Right forelimb (tissue), 1 donor: ENCODE measurements at regions not wholly inside any gene's neighbourhood (a gene's known extent, or its start where the extent isn't known, plus 50 kb on each side); places are given as distances from the start of the nearest gene placed in this dataset.

ENCODE experiments used
- DNase-seq: peaks from one replicate; pipeline ENCODE4 v3.0.0-alpha.2; 2018

DNA sequence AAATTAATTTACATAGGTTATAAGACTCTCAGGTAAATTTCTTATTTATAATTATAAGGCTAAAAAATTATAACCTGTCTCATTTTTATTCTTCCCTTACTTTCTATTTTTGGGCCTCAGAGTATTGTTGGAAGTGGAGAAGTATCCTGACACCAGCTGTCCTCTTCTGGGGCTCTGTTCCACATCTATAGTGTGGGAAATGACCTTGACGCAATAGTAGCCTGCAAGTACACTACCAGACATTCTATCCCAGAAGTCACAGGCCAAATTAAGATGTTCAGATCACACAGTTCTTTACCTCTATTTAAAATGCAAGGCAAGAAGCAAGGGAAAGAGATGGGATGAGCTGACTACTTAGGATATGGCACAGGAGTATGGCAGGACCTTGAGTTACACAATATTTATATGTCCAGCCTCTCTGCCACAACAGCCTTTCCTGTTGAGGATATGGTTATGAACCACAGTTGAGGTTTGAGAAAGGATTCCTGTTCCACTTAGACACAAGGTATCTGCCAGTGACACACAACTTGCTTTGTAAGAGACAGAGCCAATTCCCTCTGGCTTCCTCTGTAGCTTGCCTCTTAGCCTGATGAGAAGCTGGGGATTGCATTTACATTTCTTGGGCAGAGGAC is 158.0 kb upstream of the IL12A start:
- no peak for DNase-seq

DNA sequence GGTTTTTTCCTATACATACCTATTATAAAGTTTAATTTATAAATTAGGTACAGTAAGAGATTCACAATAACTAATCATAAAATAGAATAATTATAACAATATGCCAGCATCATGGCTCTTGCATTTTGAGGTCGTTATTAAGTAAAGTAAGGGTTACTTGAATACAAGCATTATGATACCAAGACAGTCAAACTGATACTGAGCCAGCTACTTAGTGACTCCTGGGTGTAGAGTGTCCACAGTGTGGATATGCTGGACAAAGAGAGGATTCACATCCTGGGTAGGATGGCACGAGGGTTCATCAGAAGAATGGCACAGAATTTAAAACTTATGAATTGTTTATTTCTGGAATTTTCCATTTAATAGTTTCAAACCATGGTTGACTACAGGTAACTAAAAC is 157.2 kb upstream of the IL12A start:
- DNase-seq = no peak

- no peak for DNase-seq
Observed at GRCh38 chr3:159832024-159832423, 156.6 kb upstream of the IL12A start.

DNA sequence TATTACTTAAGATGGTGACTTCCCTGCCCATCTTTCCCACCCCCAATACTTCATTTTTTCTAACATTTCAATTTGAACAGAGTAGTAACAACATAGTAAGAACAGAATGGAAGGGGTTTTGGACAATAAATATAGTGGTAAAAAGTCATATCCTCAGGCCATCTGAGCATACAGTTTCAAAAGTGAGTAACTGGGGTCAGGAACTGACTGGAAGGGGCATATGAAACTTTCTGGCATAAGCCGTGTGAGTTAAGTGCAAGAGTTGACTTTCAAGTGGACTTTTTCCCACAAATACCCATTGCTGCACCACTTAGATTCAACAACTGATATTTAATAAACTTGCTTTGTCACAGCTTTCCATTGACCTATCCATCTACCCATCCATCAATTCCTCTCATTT is 153.5 kb upstream of the IL12A start:
- no peak for DNase-seq

- DNase-seq = no peak
Observed at GRCh38 chr3:159837725-159838124, 150.9 kb upstream of the IL12A start.

DNA sequence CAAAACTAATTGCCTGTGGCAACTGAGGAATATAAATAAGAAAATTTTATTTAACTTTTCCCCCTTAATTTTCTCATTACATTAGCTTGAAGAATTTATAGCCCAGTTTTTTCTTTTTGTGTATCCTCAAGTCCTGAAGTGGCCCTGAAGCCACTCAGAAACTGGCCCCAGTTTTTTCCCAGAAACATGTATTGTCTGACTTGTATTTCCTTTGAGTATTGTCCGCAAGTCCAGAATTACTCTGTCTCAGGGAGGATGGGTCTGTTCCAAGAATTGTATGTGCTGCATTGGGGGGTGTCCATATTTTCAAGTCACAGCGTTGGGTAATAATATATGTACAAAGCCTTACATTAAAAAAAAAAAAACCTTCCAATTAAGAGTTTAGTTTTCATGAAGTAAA is 149.7 kb upstream of the IL12A start:
- no peak for DNase-seq

GRCh38 chr3:159839561-159840379 is 148.9 kb upstream of the IL12A start, which contains the start of gene SCHIP1:
Gene SCHIP1 (plus strand): TSS chr3:159839861.
- peak; percentile 68 for DNase-seq

- DNase-seq = no peak
Observed at GRCh38 chr3:159840703-159841299, 147.8 kb upstream of the IL12A start.

GRCh38 chr3:159841766-159842165 is 146.9 kb upstream of the IL12A start:
- no peak for DNase-seq

GRCh38 chr3:159843840-159844730 is 144.6 kb upstream of the IL12A start:
- no peak for DNase-seq

DNA sequence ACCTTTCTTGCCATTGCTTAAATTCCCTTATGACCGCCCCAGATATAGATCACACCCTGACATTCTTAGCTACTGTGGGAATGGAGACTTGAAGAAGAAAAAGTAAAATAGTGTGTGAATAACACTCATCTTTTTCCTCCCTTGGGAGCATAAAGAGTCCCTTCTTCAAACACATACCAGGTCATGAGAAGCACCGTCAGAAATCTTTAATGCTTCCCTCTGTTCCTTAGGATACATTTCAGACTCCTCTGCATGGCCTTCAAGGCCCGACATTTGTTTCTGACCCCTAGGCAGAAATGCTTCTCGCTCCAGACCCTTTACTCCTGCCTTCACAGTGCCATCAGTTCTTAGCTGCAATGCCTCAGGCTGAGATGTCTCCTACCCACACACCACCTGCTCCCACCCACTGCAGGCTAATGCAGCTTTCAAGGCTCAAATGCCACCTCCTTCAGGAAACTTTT is 143.8 kb upstream of the IL12A start:
- no peak for DNase-seq

DNA sequence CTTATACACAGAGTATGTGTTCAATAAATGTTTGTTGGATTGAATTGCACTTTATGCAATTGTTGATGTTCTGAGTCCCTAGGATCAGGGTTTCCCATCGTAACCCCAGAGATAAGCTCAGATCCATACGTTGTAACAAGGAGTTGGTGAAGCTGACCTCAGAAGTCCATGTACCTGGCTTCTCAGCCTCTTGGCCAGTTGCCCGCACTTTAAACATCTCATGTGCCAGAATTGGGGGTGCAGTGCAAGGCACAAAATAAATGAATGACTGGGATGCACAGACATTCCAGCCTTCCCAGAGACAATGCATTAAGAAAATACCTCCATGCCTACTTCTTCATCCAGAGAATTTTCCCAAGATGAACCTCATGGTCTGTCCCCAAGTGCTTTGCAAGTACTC is 142.9 kb upstream of the IL12A start:
- DNase-seq = no peak

- no peak for DNase-seq
Observed at GRCh38 chr3:159846255-159846654, 142.4 kb upstream of the IL12A start.

GRCh38 chr3:159848348-159849118 is 140.1 kb upstream of the IL12A start:
- no peak for DNase-seq

DNA sequence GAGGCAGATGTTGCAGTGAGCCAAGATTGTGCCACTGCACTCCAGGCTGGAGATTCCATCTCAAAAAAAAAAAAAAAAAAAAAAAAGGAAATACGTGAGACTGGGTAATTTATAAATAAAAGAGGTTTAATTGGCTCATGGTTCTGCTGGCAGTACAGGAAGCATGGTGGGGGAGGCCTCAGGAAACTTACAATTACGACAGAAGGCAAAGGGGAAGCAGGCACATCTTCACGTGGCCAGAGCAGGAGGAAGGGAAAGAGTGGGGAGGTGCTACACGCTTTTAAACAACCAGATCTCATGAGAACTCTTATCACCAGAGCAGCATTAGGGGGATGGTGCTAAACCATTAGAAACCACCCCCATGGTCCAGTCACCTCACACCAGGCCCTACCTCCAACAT is 138.2 kb upstream of the IL12A start:
- DNase-seq = no peak

DNA sequence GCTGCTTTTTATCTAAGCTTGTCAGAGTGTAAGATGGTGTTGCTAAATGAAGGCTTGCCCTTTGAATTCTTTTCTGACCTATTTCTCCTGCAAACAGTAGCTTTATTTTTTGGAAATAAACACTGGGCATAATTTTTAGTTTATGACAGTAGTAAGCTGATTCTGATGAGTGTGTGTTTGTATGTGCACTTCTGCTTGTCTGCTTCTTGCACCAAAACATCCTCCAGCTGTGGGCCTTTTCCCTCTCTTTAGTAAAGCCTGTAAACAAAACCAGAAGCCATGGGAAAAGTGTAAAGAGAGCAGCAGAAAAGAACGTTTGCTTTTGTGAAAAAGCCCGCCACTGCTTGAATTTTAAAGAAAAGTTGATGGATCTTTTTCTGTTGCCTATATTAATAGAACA is 136.4 kb upstream of the IL12A start:
- no peak for DNase-seq

DNA sequence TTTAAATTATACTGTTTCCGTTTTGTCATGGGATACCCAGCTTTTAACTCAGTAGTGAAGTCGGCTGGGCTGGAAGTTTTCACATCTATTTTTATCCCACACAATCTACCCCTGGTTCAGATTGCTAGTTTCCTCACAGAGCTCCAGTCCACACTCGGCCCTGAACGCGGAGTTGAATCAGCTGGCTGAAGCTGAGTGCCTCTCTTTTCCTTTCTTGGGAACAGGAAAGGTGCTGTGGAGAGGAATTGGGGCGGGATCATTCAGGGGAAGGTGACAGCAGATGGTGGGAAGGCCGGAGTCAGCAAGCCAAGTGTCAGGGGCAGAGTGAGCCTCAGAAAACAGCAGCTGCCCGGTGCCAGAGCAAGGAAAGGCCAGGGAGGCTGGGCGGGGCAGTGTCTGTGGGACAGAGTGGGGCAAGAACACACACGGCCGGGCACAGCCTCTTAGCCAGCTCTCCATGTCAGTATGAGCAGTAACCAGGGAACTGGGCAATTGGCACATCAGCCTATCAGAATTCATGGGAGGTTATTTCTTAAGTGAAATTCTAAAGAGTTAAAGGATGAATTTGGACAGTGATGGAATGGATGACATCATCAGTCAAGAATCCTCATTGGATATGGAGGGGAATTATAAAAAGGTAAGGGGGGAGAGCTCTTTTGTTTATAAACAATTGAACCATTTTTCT is 135.7 kb upstream of the IL12A start:
- peak; percentile 67 for DNase-seq

DNA sequence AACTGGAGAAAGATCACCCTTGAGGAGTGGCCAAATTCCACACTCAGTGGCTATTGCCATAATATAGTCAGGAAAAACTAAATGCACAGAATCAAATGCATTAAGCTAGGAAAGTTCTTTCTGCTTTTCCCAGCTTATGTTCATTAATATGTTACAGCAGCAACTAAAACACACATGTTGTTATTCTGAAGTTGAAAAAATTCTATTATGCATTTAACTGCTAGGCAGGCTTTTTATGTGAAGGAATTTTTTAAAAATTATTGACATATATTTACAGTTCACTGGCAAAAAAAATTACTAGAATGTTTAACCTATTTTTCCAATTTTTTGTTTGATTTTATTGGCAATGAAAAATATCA is 135.2 kb upstream of the IL12A start:
- no peak for DNase-seq

DNA sequence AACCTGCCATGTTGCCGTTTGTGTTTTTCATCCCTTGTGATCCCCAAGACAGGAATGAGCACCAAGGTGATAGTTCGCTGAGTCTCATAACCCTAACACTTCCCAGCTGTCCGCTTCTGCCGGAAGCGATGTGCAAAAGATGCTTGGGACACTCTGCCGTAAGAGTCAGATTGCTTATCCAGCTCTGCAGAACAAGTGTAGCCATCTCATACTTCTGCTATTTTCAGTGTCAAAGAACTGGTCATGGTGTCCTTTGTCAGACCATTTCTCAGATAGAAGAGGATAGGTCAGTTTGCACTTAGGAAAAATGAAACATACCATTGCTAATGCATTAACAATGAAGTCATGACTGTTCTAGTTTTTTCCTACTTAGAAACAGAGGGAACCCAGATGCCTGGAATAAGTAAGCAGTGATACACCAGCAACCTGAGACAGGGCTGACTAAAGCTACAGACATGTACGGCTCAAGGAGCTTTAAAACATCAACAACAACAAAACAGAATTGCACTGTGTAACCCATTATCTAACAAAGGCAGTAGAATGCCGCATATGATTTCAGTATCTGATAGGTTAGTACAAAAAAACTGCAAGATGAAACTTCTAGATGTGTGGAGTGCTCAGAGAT is 134.0 kb upstream of the IL12A start:
- no peak for DNase-seq

GRCh38 chr3:159855599-159856346 is 132.9 kb upstream of the IL12A start:
- DNase-seq = no peak
